ENCODE measurements at regions not wholly inside any gene's neighbourhood (a gene's known extent, or its start where the extent isn't known, plus 50 kb on each side); places are given as distances from the start of the nearest gene placed in this dataset.
A peak's percentile ranks its signal among the peaks of the same experiment; 100 is the strongest.

- H3K4me3 Mint-ChIP-seq: no peak overlapping the region
- no peaks in the 10 kb centered on the region for H3K23me2 ChIP-seq (ENCODE audit: insufficient read length, low read depth, low read length, poor library complexity, severe bottlenecking)
- peak overlapping the region; percentile 6 for H2AFZ ChIP-seq (ENCODE audit: low read length)
- no peak overlapping the region for H4K8ac ChIP-seq (replicated peaks; ENCODE audit: insufficient read length, low read depth, low read length)
- no peak overlapping the region for H3K27ac Mint-ChIP-seq
- no peaks in the 10 kb centered on the region for H4K20me1 ChIP-seq (ENCODE audit: control insufficient read depth, insufficient read depth, insufficient read length)
- no peak overlapping the region for H2BK15ac ChIP-seq (ENCODE audit: low read depth, low read length)
- DNase-seq: no peak
- TF ChIP-seq CTCF (conservative IDR thresholded peaks at IDR 0.05): no peak
- H3K56ac ChIP-seq (ENCODE audit: insufficient read length, low read depth, low read length): no peak overlapping the region
- no peak overlapping the region for H4K91ac ChIP-seq (ENCODE audit: insufficient read length, low read depth, low read length)
- H2BK5ac ChIP-seq (ENCODE audit: insufficient read length, low read length): no peak overlapping the region
- H3K27ac ChIP-seq (ENCODE audit: insufficient read length, low read depth, low read length): no peak overlapping the region
- H3K4me1 ChIP-seq (ENCODE audit: insufficient read depth, low read length): no peaks in the 10 kb centered on the region
- H3K27me3 ChIP-seq (ENCODE audit: insufficient read depth, low read length): no peaks in the 10 kb centered on the region
- H3K4me2 ChIP-seq (ENCODE audit: insufficient read depth, insufficient read length, low read length): no peak overlapping the region
- no peaks in the 10 kb centered on the region for H3K9me3 ChIP-seq (ENCODE audit: control insufficient read depth, low read depth, low read length)
- no peak overlapping the region for H3K23ac ChIP-seq (ENCODE audit: insufficient read length, low read depth, low read length)
- no peak overlapping the region for H2BK12ac ChIP-seq (ENCODE audit: insufficient read length, low read depth, low read length)
- no peaks in the 10 kb centered on the region for H3K27me3 Mint-ChIP-seq (ENCODE audit: low read depth)
- no peak overlapping the region for H3K14ac ChIP-seq (ENCODE audit: insufficient read depth, low read length)
- H2BK20ac ChIP-seq (ENCODE audit: low read depth, low read length, poor library complexity, severe bottlenecking): no peak overlapping the region
- H2AK5ac ChIP-seq (ENCODE audit: insufficient read length, low read length): no peak overlapping the region
- H4K5ac ChIP-seq (ENCODE audit: insufficient read length, low read depth, low read length): no peak overlapping the region
- no peak overlapping the region for H3K9ac ChIP-seq (ENCODE audit: extremely low read depth, insufficient read length, low read length)
- no peak overlapping the region for H2BK120ac ChIP-seq (ENCODE audit: low read depth, low read length, poor library complexity, severe bottlenecking)
- no peak overlapping the region for H3K4ac ChIP-seq (ENCODE audit: low read depth, low read length)
- no peak overlapping the region for H3T11ph ChIP-seq (ENCODE audit: low read length)
- no peaks in the 10 kb centered on the region for H3K36me3 Mint-ChIP-seq (ENCODE audit: insufficient read depth in 1 of 3, low read depth in 3 of 3)
- peaks cover 3 to 5% of the 10 kb centered on the region in 2 experiments; a peak in 1 of 4 replicates for H3K4me1 Mint-ChIP-seq
- no peaks in the 10 kb centered on the region; a peak in 1 of 5 replicates for H3K9me3 Mint-ChIP-seq
- WGBS (ENCODE audit: extremely low coverage, insufficient read length, low lambda C conversion rate): no CpG with 5 or more reads among the region's 4 CpGs
- no peaks in the 10 kb centered on the region for H3K79me1 ChIP-seq (ENCODE audit: insufficient read depth, low read depth, low read length, poor library complexity, severe bottlenecking)
- H3K18ac ChIP-seq (ENCODE audit: insufficient read length, low read depth, low read length): no peak overlapping the region
- no peaks in the 10 kb centered on the region for H3K79me2 ChIP-seq (ENCODE audit: insufficient read depth, low read length)
Measured at GRCh38 chr9:106639873-106640568, 222.9 kb upstream of the ZNF462 start.

All from H9 (cell line).